ENCODE measurements at regions not wholly inside any gene's neighbourhood (a gene's known extent, or its start where the extent isn't known, plus 50 kb on each side); places are given as distances from the start of the nearest gene placed in this dataset.

DNA sequence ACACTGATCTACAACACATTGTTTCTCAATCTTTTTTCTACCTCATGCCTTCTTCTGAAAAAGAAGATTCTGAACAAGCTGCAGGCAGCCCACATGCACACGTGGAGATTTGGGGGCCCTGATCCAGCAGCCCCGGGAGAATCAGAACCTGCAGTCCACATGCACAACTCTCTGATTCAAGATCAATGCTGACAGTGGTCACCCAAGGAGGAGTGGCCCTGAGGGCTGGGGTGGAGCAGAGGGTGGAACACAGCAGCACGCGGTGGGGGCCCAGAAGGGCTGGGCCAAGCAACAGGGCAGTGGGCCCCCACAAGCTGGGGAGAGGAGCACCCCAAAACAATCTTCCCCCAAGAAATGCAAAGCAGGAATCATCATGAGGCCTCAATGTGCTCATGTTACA is 202.1 kb upstream of the NSMCE3 start:
- ChIA-PET CTCF (no interaction called here), POLR2A (no interaction called here)
- H3K9me1 ChIP-seq (replicated peaks; ENCODE audit: control insufficient read depth, extremely low read depth, insufficient read depth, low read length): no peaks in the 10 kb centered on the region
- H3K27me3 ChIP-seq (ENCODE audit: control insufficient read depth in 2 of 2, insufficient read depth in 2 of 2, low read length in 2 of 2): no peaks in the 10 kb centered on the region
- intact Hi-C loops (cut with micrococcal nuclease) (no loop called here), dilution Hi-C loops (cut with MboI; ENCODE audit: extremely low pct_ligation_motif_present, low sequenced_read_pairs) (no loop called here)
- TF ChIP-seq, protein P1, sequence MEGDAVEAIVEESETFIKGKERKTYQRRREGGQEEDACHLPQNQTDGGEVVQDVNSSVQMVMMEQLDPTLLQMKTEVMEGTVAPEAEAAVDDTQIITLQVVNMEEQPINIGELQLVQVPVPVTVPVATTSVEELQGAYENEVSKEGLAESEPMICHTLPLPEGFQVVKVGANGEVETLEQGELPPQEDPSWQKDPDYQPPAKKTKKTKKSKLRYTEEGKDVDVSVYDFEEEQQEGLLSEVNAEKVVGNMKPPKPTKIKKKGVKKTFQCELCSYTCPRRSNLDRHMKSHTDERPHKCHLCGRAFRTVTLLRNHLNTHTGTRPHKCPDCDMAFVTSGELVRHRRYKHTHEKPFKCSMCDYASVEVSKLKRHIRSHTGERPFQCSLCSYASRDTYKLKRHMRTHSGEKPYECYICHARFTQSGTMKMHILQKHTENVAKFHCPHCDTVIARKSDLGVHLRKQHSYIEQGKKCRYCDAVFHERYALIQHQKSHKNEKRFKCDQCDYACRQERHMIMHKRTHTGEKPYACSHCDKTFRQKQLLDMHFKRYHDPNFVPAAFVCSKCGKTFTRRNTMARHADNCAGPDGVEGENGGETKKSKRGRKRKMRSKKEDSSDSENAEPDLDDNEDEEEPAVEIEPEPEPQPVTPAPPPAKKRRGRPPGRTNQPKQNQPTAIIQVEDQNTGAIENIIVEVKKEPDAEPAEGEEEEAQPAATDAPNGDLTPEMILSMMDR (IDR thresholded peaks at IDR 0.05; ENCODE audit: extremely low read depth in 1 of 2, insufficient read depth in 1 of 2, low read depth in 1 of 2, low read length in 2 of 2): no peak
- TF ChIP-seq POLR2AphosphoS5 (IDR thresholded peaks at IDR 0.05; ENCODE audit: insufficient read depth, low read depth, low read length) (no peak), FOS (IDR thresholded peaks at IDR 0.05; ENCODE audit: borderline replicate concordance, insufficient read depth, low read length) (no peak), MYC (IDR thresholded peaks at IDR 0.05; ENCODE audit: low read depth, low read length) (no peak), JUN (IDR thresholded peaks at IDR 0.05; ENCODE audit: borderline replicate concordance, insufficient read depth, insufficient read length, low read depth) (no peak), POLR2A (IDR thresholded peaks at IDR 0.05; ENCODE audit: low read depth, low read length) (no peak), EZH2 (IDR thresholded peaks at IDR 0.05; ENCODE audit: borderline replicate concordance, low read depth, low read length, severe bottlenecking) (no peak), GATA2 (IDR thresholded peaks at IDR 0.05; ENCODE audit: insufficient read depth, insufficient read length, low read depth, low read length) (no peak)
- TF ChIP-seq, protein P2, sequence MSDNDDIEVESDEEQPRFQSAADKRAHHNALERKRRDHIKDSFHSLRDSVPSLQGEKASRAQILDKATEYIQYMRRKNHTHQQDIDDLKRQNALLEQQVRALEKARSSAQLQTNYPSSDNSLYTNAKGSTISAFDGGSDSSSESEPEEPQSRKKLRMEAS (IDR thresholded peaks at IDR 0.05; ENCODE audit: insufficient read depth, insufficient read length): no peak
- H3K9ac ChIP-seq (replicated peaks; ENCODE audit: extremely low read depth, insufficient read depth, low read length): no peak overlapping the region
- no peak overlapping the region for H3K4me2 ChIP-seq (ENCODE audit: insufficient read depth, low read length)
- no peaks in the 10 kb centered on the region for H4K20me1 ChIP-seq (replicated peaks; ENCODE audit: control insufficient read depth, extremely low read depth, insufficient read depth, low read length)
- H3K4me3 ChIP-seq (replicated peaks in 1 of 3; ENCODE audit: insufficient read depth in 1 of 3, low read depth in 1 of 3, low read length in 3 of 3): no peak overlapping the region
- H3K9me3 ChIP-seq (replicated peaks; ENCODE audit: control insufficient read depth, insufficient read depth, low read length): no peaks in the 10 kb centered on the region
- no peak overlapping the region for H2AFZ ChIP-seq (ENCODE audit: low read depth, low read length)
- no peak overlapping the region for H3K27ac ChIP-seq (ENCODE audit: insufficient read depth, low read depth, low read length)
- no peaks in the 10 kb centered on the region for H3K4me1 ChIP-seq (ENCODE audit: control insufficient read depth, extremely low read depth, insufficient read depth, low read length)
- H3K79me2 ChIP-seq (ENCODE audit: control insufficient read depth, insufficient read depth, low read length): no peaks in the 10 kb centered on the region
- BruUV-seq (replicated peaks): no TSS peak
- no peak for FAIRE-seq
- DNase-seq (ENCODE audit: low read depth, low spot score): no peak
- H3K36me3 ChIP-seq (ENCODE audit: control insufficient read depth in 2 of 2, extremely low read depth in 1 of 2, insufficient read depth in 2 of 2, low read length in 2 of 2): no peaks in the 10 kb centered on the region
